ENCODE measurements at regions not wholly inside any gene's neighbourhood (a gene's known extent, or its start where the extent isn't known, plus 50 kb on each side); places are given as distances from the start of the nearest gene placed in this dataset.

- no peak for DNase-seq (ENCODE audit: low read depth)
These were observed 690.8 kb downstream of the PCDH18 start for GRCh38 chr4:136841526-136841925.

- DNase-seq (ENCODE audit: low read depth) = no peak
These were observed 693.7 kb downstream of the PCDH18 start for GRCh38 chr4:136838607-136839006.

- no peak for DNase-seq (ENCODE audit: low read depth)
These were observed 700.7 kb downstream of the PCDH18 start for GRCh38 chr4:136831553-136831952.

- DNase-seq (ENCODE audit: low read depth) = no peak
These were observed 703.0 kb downstream of the PCDH18 start for GRCh38 chr4:136829280-136829679.

GRCh38 chr4:136823020-136823419 lies 709.3 kb downstream of the PCDH18 start:
- no peak for DNase-seq (ENCODE audit: low read depth)

- no peak for DNase-seq (ENCODE audit: low read depth)
These were observed 713.4 kb downstream of the PCDH18 start for GRCh38 chr4:136818811-136819330.

- no peak for DNase-seq (ENCODE audit: low read depth)
These were observed 720.0 kb downstream of the PCDH18 start for GRCh38 chr4:136812100-136812880.

- no peak for DNase-seq (ENCODE audit: low read depth)
These were observed 720.7 kb downstream of the PCDH18 start for GRCh38 chr4:136811496-136812077.

- DNase-seq (ENCODE audit: low read depth) = no peak
These were observed 721.7 kb downstream of the PCDH18 start for GRCh38 chr4:136810626-136811025.

- DNase-seq (ENCODE audit: low read depth) = no peak
These were observed 725.5 kb downstream of the PCDH18 start for GRCh38 chr4:136806844-136807243.

- DNase-seq (ENCODE audit: low read depth) = no peak
These were observed 726.7 kb downstream of the PCDH18 start for GRCh38 chr4:136805617-136806016.

GRCh38 chr4:136803433-136803832 lies 728.9 kb downstream of the PCDH18 start:
- DNase-seq (ENCODE audit: low read depth) = no peak

- no peak for DNase-seq (ENCODE audit: low read depth)
These were observed 732.0 kb downstream of the PCDH18 start for GRCh38 chr4:136800248-136800647.

GRCh38 chr4:136796953-136797352 lies 735.3 kb downstream of the PCDH18 start:
- DNase-seq (ENCODE audit: low read depth) = no peak

GRCh38 chr4:136793848-136794247 lies 738.4 kb downstream of the PCDH18 start:
- no peak for DNase-seq (ENCODE audit: low read depth)

GRCh38 chr4:136784326-136784725 lies 748.0 kb downstream of the PCDH18 start:
- no peak for DNase-seq (ENCODE audit: low read depth)

GRCh38 chr4:136769717-136770116 lies 762.6 kb downstream of the PCDH18 start:
- no peak for DNase-seq (ENCODE audit: low read depth)

GRCh38 chr4:136768925-136769275 lies 763.4 kb downstream of the PCDH18 start:
- no peak for DNase-seq (ENCODE audit: low read depth)

- DNase-seq (ENCODE audit: low read depth) = no peak
These were observed 763.9 kb downstream of the PCDH18 start for GRCh38 chr4:136768213-136768924.

GRCh38 chr4:136763919-136764318 lies 768.4 kb downstream of the PCDH18 start:
- DNase-seq (ENCODE audit: low read depth) = no peak

GRCh38 chr4:136755531-136755916 lies 776.8 kb downstream of the PCDH18 start:
- DNase-seq (ENCODE audit: low read depth) = no peak

GRCh38 chr4:136754810-136755530 lies 777.3 kb downstream of the PCDH18 start:
- DNase-seq (ENCODE audit: low read depth) = no peak

Measured in GM04503 (cell line).